Ishikawa (cell line): ENCODE measurements at regions not wholly inside any gene's neighbourhood (a gene's known extent, or its start where the extent isn't known, plus 50 kb on each side); places are given as distances from the start of the nearest gene placed in this dataset.

Source experiments
- CEBPB ChIP-seq: IDR thresholded peaks from 2 replicates; pipeline ENCODE4 v1.6.1; 2012
- EGR1 ChIP-seq: IDR thresholded peaks from 2 replicates; pipeline ENCODE4 v1.6.1; 2012
- EP300 ChIP-seq: IDR thresholded peaks from 2 replicates; pipeline ENCODE4 v1.6.1; 2012; ENCODE audit warnings: borderline replicate concordance
- NFIC ChIP-seq: IDR thresholded peaks from 2 replicates; pipeline ENCODE4 v1.6.1; 2012
- TAF1 ChIP-seq: IDR thresholded peaks from 2 replicates; pipeline ENCODE4 v1.6.1; 2012; ENCODE audit warnings: low read depth, mild to moderate bottlenecking
- TEAD4 ChIP-seq: IDR thresholded peaks from 2 replicates; pipeline ENCODE4 v1.6.1; 2012
- YY1 ChIP-seq: IDR thresholded peaks from 2 replicates; pipeline ENCODE4 v1.6.1; 2012; ENCODE audit warnings: low read depth
- TF ChIP-seq, protein P1 (sequence below): IDR thresholded peaks from 2 replicates; pipeline ENCODE4 v1.6.1; 2012
- TF ChIP-seq, protein P2 (sequence below): IDR thresholded peaks from 2 replicates; pipeline ENCODE4 v1.6.1; 2012; ENCODE audit warnings: low read depth, mild to moderate bottlenecking

DNA sequence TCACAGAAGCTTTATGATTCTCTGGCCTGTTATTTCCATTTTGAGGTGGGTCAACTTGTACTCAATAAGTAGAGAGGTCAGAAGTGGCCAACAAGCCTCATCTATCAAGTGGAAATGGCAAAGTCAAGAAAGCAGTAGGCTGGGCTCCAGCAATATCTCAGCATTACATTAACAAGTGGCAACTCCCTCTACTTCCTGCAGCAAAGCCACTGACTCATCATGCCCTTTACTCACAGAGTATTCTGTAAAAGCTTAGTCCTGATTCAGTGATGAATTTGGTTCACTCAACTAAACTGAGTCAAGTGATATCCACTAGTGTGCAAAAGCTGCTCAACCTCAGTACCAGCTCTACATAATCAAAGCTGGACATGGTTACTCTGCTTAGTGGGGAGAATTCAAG lies 954.6 kb downstream of the EPHA3 start:
- TF ChIP-seq EP300 (no peak), TAF1 (no peak), CEBPB (no peak), TEAD4 (no peak), NFIC (no peak), EGR1 (no peak), YY1 (no peak)
- TF ChIP-seq, protein P1, sequence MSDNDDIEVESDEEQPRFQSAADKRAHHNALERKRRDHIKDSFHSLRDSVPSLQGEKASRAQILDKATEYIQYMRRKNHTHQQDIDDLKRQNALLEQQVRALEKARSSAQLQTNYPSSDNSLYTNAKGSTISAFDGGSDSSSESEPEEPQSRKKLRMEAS: no peak
- TF ChIP-seq, protein P2, sequence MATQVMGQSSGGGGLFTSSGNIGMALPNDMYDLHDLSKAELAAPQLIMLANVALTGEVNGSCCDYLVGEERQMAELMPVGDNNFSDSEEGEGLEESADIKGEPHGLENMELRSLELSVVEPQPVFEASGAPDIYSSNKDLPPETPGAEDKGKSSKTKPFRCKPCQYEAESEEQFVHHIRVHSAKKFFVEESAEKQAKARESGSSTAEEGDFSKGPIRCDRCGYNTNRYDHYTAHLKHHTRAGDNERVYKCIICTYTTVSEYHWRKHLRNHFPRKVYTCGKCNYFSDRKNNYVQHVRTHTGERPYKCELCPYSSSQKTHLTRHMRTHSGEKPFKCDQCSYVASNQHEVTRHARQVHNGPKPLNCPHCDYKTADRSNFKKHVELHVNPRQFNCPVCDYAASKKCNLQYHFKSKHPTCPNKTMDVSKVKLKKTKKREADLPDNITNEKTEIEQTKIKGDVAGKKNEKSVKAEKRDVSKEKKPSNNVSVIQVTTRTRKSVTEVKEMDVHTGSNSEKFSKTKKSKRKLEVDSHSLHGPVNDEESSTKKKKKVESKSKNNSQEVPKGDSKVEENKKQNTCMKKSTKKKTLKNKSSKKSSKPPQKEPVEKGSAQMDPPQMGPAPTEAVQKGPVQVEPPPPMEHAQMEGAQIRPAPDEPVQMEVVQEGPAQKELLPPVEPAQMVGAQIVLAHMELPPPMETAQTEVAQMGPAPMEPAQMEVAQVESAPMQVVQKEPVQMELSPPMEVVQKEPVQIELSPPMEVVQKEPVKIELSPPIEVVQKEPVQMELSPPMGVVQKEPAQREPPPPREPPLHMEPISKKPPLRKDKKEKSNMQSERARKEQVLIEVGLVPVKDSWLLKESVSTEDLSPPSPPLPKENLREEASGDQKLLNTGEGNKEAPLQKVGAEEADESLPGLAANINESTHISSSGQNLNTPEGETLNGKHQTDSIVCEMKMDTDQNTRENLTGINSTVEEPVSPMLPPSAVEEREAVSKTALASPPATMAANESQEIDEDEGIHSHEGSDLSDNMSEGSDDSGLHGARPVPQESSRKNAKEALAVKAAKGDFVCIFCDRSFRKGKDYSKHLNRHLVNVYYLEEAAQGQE: no peak
